ENCODE measurements at regions not wholly inside any gene's neighbourhood (a gene's known extent, or its start where the extent isn't known, plus 50 kb on each side); places are given as distances from the start of the nearest gene placed in this dataset.
"Not testable (repeated sequence)": the region's sequence is repeated elsewhere in the genome, so short reads cannot be mapped to it uniquely, and the experiment has no call there.

DNA sequence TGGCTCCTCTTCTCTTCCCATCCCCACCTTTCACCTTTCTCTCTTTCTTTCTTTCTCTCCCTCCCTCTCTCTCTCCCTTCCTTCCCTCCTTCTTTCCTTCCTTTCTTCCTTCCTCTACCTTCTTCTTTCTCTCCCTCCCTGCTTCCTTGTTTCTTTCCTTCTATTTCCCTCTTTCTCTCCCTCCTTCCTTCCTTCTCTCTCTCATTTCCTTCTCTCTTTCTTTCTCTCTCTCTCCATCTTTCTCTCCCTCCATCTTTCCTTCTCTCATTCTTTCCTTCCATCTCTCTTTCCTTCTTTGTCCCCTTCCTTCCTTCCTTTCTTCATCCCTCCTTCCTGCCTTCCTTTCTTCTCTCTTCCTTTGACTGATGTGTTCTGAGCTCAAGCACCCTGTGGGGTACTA lies 1467.0 kb upstream of the DEFB115 start:
- CTCF ChIA-PET = no interaction called here

DNA sequence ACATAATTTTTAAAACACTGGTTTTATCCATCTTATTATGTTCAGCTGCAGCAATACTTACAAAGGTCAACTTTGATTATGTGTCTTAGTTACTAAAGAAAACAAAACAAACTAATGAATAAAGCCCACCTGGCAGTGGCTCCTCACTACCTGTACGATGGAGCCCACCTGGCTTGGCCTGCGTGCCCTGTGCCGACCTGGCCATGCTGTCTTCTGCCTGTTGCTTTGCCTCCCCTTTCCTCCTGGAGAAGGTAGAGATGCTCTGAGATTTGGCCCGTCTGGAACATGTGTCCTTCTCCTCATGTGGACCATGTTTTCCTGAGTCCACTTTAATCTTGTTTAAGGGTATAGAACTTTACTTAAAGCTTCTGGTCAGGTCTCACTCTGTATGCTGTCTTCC lies 1426.0 kb upstream of the DEFB115 start:
- DNase-seq (ENCODE audit: low read depth, low spot score); CTCF ChIA-PET; H3K4me3 ChIP-seq (ENCODE audit: low read depth, low read length); POLR2A ChIA-PET: not testable (repeated sequence)

More for the DNA sequence above, 1467.0 kb upstream of the DEFB115 start:
- TF ChIP-seq, protein P1, sequence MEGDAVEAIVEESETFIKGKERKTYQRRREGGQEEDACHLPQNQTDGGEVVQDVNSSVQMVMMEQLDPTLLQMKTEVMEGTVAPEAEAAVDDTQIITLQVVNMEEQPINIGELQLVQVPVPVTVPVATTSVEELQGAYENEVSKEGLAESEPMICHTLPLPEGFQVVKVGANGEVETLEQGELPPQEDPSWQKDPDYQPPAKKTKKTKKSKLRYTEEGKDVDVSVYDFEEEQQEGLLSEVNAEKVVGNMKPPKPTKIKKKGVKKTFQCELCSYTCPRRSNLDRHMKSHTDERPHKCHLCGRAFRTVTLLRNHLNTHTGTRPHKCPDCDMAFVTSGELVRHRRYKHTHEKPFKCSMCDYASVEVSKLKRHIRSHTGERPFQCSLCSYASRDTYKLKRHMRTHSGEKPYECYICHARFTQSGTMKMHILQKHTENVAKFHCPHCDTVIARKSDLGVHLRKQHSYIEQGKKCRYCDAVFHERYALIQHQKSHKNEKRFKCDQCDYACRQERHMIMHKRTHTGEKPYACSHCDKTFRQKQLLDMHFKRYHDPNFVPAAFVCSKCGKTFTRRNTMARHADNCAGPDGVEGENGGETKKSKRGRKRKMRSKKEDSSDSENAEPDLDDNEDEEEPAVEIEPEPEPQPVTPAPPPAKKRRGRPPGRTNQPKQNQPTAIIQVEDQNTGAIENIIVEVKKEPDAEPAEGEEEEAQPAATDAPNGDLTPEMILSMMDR (IDR thresholded peaks at IDR 0.05; ENCODE audit: insufficient read depth, low read length, missing control alignments) = no peak
- no peak overlapping the region for H3K4me3 ChIP-seq (ENCODE audit: low read depth, low read length)
- no peak for DNase-seq (ENCODE audit: low read depth, low spot score)
- POLR2A ChIA-PET = no interaction called here

DNA sequence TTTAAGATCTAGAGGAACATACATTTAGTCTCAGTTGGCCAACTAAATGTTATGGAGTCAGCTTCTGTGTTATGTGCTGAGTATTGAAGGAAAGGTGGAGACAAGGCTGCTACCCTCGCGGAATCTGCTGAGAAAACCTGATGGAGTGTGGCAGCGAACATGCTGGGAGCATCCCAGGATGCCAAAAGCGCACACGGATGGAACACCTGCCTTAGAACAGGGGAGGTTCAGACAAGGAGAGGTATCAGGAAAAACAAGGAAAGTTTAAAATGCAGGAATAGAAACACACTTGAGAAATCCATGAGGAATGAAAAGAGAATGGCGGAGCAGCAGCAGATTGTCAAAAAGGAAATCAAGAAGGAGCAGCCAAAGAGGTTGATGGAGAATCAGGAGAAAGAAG lies 1389.5 kb upstream of the DEFB115 start:
- POLR2A ChIA-PET; CTCF ChIA-PET; H3K4me3 ChIP-seq (ENCODE audit: low read depth, low read length); DNase-seq (ENCODE audit: low read depth, low spot score): not testable (repeated sequence)

DNA sequence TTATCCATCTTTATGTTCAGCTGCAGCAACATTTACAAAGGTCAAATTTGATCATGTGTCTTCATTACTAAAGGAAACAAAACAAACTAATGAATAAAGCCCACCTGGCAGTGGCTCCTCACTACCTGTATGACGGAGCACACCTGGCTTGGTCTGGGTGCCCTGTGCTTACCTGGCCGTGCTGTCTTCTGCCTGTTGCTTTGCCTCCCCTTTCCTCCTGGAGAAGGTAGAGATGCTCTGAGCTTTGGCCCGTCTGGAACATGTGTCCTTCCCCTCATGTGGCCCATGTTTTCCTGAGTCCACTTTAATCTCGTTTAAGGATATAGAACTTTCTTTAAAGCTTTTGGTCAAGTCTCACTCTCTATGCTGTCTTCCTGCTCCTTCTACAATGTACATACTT lies 1388.8 kb upstream of the DEFB115 start:
- POLR2A ChIA-PET; CTCF ChIA-PET; DNase-seq (ENCODE audit: low read depth, low spot score); H3K4me3 ChIP-seq (ENCODE audit: low read depth, low read length): not testable (repeated sequence)

DNA sequence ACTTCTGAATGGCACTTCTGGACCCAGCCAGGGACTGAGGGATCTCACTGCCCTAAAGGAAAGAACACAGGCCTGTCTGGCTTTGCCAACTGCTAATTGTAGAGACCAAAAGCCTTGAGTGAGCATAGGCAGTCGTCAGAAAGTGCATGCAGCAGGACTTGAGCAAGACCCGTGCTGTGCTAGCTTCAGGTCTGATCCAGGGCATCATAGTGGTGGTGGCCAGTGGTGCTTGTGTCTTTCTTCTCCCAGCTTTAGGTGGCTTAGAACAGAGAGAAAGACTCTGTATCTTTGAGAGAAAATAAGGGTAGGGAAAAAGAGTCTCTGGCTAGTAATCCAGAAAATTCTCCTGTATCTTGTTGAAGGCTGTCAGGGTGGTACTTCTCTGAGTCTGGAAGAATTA lies 1385.6 kb upstream of the DEFB115 start:
- POLR2A ChIA-PET; DNase-seq (ENCODE audit: low read depth, low spot score); H3K4me3 ChIP-seq (ENCODE audit: low read depth, low read length); CTCF ChIA-PET: not testable (repeated sequence)

DNA sequence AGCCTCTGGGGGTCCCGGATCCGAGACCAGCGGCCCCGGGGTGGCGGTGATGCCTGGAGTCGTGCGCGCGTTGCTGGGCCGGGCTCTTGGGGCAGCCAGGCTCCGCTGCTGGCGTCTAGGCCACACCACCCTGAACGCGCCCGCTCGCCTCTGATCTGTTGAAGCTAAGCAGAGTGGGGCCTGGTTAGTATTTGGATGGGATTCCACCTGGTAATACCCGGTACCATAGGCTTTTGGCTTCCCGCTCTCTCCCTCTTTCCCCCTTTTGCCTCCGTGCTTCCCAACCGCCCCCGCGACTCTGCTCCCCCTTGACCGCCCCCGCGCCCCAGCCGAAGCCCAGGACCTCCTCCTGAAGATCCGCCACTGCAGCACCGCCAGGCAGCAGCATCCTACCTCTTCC lies 1383.5 kb upstream of the DEFB115 start:
- H3K4me3 ChIP-seq (ENCODE audit: low read depth, low read length) = peak overlapping the region; percentile 48
- TF ChIP-seq, protein P1 (IDR thresholded peaks at IDR 0.05; ENCODE audit: insufficient read depth, low read length, missing control alignments) = no peak
- ChIA-PET CTCF (no interaction called here), POLR2A (no interaction called here)
- no peak for DNase-seq (ENCODE audit: low read depth, low spot score)

DNA sequence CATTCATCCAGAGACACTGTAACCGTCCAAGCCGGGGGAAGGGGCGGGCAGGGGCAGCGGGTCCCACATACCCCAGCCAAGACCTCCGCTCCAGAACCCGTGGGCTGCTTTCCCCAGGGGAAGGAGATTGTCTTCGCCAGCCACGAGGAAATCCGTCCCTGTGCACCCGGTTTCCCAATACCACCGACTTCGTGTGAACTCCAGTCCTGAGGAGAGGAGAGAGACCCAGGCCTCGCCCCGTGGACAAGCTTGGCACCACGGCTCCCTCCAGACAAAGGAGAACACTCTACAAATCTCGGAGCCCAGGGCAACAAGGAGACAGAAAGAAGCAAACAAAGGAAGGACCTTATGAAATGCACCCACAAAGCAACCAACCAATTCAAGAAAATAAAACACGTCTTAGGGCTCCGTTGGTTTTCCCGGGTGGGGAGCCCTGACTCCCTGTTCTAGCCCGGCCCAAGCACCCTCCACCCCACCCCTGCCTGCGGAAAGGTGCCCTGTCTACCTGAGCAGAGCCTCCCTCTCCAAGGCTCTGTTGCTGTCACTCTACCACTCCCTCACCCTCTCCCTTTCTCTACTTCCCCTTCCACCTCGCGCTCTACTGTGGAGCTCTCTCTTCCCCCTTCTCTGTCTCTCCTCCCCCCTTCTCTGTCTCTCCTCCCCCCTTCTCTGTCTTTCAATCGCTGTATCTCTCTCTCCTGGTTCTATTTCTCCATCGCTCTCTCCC lies 1382.8 kb upstream of the DEFB115 start:
- POLR2A ChIA-PET = no interaction called here
- TF ChIP-seq, protein P1 (IDR thresholded peaks at IDR 0.05; ENCODE audit: insufficient read depth, low read length, missing control alignments) = no peak

DNA sequence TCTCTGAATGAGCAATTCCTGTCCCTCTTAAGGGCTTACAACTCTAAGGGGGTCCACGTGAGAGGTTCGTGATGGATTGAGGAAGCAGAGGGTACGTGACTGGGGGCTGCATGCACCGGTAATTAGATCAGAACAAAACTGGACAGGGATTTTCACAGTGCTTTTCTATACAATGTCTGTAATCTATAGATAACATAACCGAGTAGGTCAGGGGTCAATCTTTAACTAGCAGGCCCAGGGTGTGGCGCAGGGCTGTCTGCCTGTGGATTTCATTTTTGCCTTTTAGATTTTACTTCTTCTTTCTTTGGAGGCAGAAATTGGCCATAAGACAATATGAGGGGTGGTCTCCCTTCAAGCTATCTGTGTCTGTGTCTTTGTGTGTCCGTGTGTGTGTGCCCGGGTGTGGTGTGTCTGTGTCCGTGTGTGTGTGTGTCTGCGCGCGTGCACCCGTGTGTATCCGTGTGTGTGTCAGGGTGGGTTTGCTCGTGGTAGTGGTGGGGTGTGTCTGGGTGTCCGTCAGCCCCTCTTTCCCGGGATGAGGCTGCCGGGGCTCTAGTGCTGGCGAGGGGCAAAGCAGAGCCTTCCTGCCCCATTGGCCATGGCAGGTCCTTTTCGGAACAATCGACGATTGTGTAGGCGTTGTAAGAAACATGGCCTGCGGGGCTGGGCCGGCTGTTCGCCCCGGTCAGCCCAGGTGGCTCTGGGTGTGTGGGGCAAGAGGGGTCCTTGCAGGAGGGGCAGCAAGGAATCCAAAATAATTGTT lies 1382.0 kb upstream of the DEFB115 start:
- DNase-seq (ENCODE audit: low read depth, low spot score); POLR2A ChIA-PET; H3K4me3 ChIP-seq (ENCODE audit: low read depth, low read length); CTCF ChIA-PET: not testable (repeated sequence)

More for the DNA sequence above, 1382.8 kb upstream of the DEFB115 start:
- no peak for DNase-seq (ENCODE audit: low read depth, low spot score)
- CTCF ChIA-PET = no interaction called here
- H3K4me3 ChIP-seq (ENCODE audit: low read depth, low read length) = no peak overlapping the region

DNA sequence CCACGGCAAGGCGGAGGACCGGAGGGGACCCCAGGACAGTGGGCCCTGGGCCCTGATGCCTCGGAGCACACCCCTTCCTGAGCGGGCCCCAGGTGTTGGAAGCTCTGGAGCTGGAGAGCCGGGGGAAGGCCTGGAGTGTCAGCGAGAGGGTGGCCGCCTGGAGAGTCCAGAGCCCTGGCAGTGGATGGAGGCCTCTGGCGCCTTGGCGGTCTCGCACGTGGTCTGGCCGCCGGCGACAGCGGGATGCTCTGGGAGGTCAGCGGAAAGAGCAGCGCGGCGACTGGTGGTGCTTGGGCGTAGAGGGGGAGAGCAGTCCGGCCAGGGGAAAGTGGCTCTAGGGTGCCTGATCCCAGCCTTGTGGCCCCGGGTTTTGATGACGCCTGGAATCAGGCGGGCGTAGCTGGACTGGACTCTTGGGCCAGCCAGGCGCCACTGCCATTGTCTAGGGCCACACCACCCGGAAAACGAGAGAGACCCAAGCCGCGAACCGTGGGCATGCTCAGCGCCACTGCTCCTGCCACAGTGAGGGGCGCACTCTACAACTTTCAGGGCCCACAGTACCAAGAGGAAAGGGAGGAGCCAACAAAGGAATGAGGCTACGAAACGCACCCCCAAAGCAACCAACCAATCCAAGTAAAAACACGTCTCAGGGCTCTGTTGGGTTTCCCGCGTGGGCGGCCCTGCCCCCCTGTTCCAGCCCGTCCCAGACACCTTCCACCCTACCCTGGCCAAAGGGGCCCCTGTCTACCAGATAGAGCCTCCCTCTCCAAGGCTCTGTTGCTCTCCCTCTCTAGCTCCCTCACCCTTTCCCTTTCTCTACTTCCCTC lies 1381.2 kb upstream of the DEFB115 start:
- POLR2A ChIA-PET; DNase-seq (ENCODE audit: low read depth, low spot score); CTCF ChIA-PET; H3K4me3 ChIP-seq (ENCODE audit: low read depth, low read length): not testable (repeated sequence)
